ENCODE measurements at regions not wholly inside any gene's neighbourhood (a gene's known extent, or its start where the extent isn't known, plus 50 kb on each side); places are given as distances from the start of the nearest gene placed in this dataset.
A peak's percentile ranks its signal among the peaks of the same experiment; 100 is the strongest.

DNA sequence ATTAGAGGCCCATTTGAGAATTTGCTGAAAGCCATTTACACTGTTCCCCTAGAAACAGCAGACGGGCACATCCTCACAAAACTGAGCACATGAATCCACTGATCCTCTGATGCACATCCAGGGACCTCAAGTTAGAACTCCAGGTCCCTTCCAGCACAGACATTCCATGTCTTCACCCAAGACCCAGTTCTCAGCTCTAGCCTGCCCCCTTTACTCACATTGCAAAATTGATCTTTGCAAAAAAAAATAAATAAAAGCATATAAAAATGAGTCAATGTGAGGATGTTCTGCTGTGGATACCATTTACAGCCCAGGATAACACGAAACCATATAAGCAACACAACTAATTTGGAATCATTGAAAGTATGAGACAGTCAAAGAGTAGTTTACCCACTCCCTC lies 458.2 kb upstream of the JARID2 start:
- TF ChIP-seq CTCF (conservative IDR thresholded peaks at IDR 0.05; ENCODE audit: control insufficient read depth, insufficient read depth, low read depth, low read length), result no peak
- peak; percentile 35 for DNase-seq (ENCODE audit: low read depth)
- no peak overlapping the region for H3K4me3 ChIP-seq (ENCODE audit: control insufficient read depth, low read depth, low read length)

DNA sequence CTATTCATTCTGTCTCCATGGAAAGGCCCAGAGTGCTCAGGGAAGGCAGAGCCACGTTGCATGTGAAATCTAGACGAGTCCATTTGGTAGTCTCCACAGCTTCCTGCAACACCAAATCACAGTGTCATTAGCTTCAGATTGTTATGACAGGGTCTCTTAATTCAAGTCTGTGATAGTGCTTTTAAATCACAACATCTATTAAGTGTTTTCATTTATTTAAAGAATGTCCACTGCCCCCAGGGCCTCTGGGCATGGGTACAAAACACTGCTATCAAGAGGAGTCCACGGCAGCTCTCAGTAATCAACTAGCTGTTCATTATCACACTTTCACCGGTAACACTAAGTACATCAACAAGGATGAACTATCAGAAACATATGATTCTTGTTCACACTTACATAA lies 455.9 kb upstream of the JARID2 start:
- H3K4me3 ChIP-seq (ENCODE audit: control insufficient read depth, low read depth, low read length), result no peak overlapping the region
- DNase-seq (ENCODE audit: low read depth), result no peak
- no peak for TF ChIP-seq CTCF (conservative IDR thresholded peaks at IDR 0.05; ENCODE audit: control insufficient read depth, insufficient read depth, low read depth, low read length)

DNA sequence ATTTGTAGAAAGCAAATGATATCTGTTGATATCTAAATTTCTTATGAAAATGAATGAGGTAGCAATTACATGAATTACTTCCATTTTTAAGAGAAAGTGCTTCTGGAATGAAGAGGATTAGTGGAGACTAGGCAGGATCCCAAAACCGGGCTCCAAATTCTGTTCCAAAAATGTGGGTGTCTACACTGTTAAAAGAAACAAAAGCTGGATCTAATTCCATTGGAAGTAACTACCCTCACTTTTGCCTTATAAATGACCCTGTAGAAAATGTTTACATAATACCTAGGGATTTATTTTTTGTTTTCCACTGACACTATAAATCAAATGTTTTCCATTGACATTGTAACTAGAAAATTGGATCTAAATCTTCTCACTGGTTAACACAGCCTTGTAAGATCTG lies 454.9 kb upstream of the JARID2 start:
- H3K4me3 ChIP-seq (ENCODE audit: control insufficient read depth, low read depth, low read length), result no peak overlapping the region
- TF ChIP-seq CTCF (conservative IDR thresholded peaks at IDR 0.05; ENCODE audit: control insufficient read depth, insufficient read depth, low read depth, low read length), result no peak
- no peak for DNase-seq (ENCODE audit: low read depth)

DNA sequence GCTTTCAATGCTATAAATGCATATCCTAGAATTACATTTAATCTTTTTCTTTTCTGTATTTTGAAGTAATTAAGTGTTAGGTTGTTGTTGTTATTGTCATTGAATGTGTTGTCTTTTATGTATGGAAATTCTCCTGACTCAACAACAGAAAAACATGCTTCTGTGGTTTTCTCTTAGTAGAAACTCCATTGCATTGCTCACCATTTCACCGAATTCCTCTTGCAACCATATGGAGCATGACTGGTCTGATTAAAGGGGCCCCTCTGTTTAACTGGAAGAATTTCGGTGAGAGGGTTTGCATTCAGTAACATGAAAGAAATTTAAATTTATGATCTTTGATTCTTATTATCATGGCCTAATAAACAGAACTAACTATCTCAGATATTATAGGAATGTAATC lies 454.3 kb upstream of the JARID2 start:
- peak; percentile 62 for DNase-seq (ENCODE audit: low read depth)
- TF ChIP-seq CTCF (conservative IDR thresholded peaks at IDR 0.05; ENCODE audit: control insufficient read depth, insufficient read depth, low read depth, low read length), result no peak
- no peak overlapping the region for H3K4me3 ChIP-seq (ENCODE audit: control insufficient read depth, low read depth, low read length)

DNA sequence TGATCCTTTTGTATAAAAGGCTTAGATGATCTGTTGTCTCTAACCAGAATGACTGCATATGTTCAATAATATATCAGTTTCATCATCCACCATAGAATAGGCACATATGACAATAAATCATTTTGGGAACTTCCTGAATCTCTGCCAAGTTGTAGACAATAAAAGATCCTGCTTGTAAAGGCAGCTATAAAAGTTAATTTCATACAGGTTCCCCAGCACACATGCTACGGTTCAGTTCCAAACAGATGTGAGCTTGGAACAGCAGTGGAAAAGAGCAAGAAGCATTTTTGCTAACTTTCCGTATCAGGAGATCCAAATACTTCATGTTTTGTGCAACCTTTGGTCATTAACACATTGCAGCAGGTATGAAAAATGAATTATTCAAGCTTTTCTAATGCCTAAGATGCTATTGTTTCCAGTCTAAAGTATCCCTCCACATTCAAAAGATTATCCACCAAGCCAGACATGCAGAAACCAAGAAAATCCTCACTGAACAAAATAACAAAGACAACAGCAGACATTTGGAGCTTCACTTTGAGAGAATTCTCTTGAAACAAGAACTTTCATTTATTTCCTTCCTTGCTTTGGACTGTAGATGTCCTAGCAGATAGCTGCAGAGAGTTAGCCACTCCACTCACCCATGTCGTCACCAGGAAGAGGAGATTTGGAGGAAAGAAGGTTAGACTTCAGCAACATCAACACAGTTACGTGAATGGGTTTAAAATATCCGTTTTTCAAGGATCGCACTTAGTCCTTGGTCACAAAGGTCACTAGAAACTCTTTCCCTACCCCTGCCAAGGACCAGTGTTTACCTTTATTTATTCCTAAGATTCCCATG lies 453.5 kb upstream of the JARID2 start:
- TF ChIP-seq CTCF (conservative IDR thresholded peaks at IDR 0.05; ENCODE audit: control insufficient read depth, insufficient read depth, low read depth, low read length), result no peak
- H3K4me3 ChIP-seq (ENCODE audit: control insufficient read depth, low read depth, low read length), result no peak overlapping the region
- DNase-seq (ENCODE audit: low read depth), result peak; percentile 43

GRCh38 chr6:14795451-14795850 lies 450.4 kb upstream of the JARID2 start:
- TF ChIP-seq CTCF (conservative IDR thresholded peaks at IDR 0.05; ENCODE audit: control insufficient read depth, insufficient read depth, low read depth, low read length), result no peak
- no peak for DNase-seq (ENCODE audit: low read depth)
- no peak overlapping the region for H3K4me3 ChIP-seq (ENCODE audit: control insufficient read depth, low read depth, low read length)

Data from fibroblast of mammary gland (primary cell).